GM19324 (cell line): ENCODE measurements at regions not wholly inside any gene's neighbourhood (a gene's known extent, or its start where the extent isn't known, plus 50 kb on each side); places are given as distances from the start of the nearest gene placed in this dataset.
"Not testable (repeated sequence)": the region's sequence is repeated elsewhere in the genome, so short reads cannot be mapped to it uniquely, and the experiment has no call there.

Experiments
- ATAC-seq: cut with Tn5 transposase; IDR thresholded peaks from one replicate; pipeline ENCODE4 v1.9.1; 2021; ENCODE audit warnings: mild to moderate bottlenecking, moderate library complexity; ENCODE audit not compliant: unreplicated experiment, low FRiP score

GRCh38 chr18:47682876-47683275 is 247.6 kb downstream of the SMAD2 start:
- ATAC-seq = no peak

GRCh38 chr18:47680488-47680887 is 250.0 kb downstream of the SMAD2 start:
- no peak for ATAC-seq

GRCh38 chr18:47679864-47680263 is 250.6 kb downstream of the SMAD2 start:
- no peak for ATAC-seq

- no peak for ATAC-seq
Observed at GRCh38 chr18:47677952-47678351, 252.5 kb downstream of the SMAD2 start.

GRCh38 chr18:47669815-47670214 is 260.6 kb downstream of the SMAD2 start:
- no peak for ATAC-seq

GRCh38 chr18:47658498-47658897 is 272.0 kb downstream of the SMAD2 start:
- no peak for ATAC-seq

- ATAC-seq = no peak
Observed at GRCh38 chr18:47654988-47655387, 275.5 kb downstream of the SMAD2 start.

- ATAC-seq = no peak
Observed at GRCh38 chr18:47644896-47645295, 285.6 kb downstream of the SMAD2 start.

- not testable (repeated sequence) for ATAC-seq
Observed at GRCh38 chr18:47637551-47637950, 292.9 kb downstream of the SMAD2 start.

- no peak for ATAC-seq
Observed at GRCh38 chr18:47635416-47635815, 295.0 kb downstream of the SMAD2 start.

GRCh38 chr18:47632970-47633635 is 297.4 kb downstream of the SMAD2 start:
- no peak for ATAC-seq

GRCh38 chr18:47628893-47629292 is 301.6 kb downstream of the SMAD2 start:
- ATAC-seq = no peak

GRCh38 chr18:47628240-47628781 is 302.1 kb downstream of the SMAD2 start:
- ATAC-seq = no peak

GRCh38 chr18:47627030-47627429 is 303.4 kb downstream of the SMAD2 start:
- ATAC-seq = no peak

GRCh38 chr18:47619771-47620448 is 310.5 kb downstream of the SMAD2 start:
- no peak for ATAC-seq

- no peak for ATAC-seq
Observed at GRCh38 chr18:47618758-47619157, 311.7 kb downstream of the SMAD2 start.

GRCh38 chr18:47615043-47615442 is 315.4 kb downstream of the SMAD2 start:
- no peak for ATAC-seq

- no peak for ATAC-seq
Observed at GRCh38 chr18:47613929-47614328, 316.5 kb downstream of the SMAD2 start.

- ATAC-seq = no peak
Observed at GRCh38 chr18:47611649-47612048, 318.8 kb downstream of the SMAD2 start.

- ATAC-seq = no peak
Observed at GRCh38 chr18:47606526-47606925, 323.9 kb downstream of the SMAD2 start.

GRCh38 chr18:47605093-47605492 is 325.4 kb downstream of the SMAD2 start:
- no peak for ATAC-seq

- no peak for ATAC-seq
Observed at GRCh38 chr18:47604021-47604420, 326.4 kb downstream of the SMAD2 start.
